ENCODE measurements at regions not wholly inside any gene's neighbourhood (a gene's known extent, or its start where the extent isn't known, plus 50 kb on each side); places are given as distances from the start of the nearest gene placed in this dataset.

DNA sequence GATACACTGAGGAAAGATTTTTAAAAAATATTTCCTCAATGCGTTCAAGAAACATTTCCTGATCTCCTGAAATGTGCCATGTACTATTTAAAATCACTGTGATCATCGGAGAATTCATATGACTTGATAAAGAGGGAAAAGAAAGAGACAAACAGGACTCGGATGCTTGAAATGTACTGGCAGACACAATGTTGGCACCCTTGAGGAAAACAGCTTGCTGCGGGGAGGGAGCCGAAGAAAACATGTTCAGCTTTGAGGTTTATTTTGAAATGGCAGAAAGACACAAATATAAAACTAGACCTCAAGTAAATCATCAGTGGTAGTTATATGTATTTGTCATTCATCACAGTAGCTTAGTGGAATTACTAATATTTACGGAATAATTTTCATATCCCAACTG lies 100.9 kb upstream of the BRINP3 start:
- TF ChIP-seq SP1 (IDR thresholded peaks at IDR 0.05) (no peak), ELF4 (IDR thresholded peaks at IDR 0.05) (no peak), ZNF384 (IDR thresholded peaks at IDR 0.05) (no peak), FOXM1 (IDR thresholded peaks at IDR 0.05; ENCODE audit: borderline replicate concordance) (no peak), SUZ12 (IDR thresholded peaks at IDR 0.05) (no peak), TARDBP (IDR thresholded peaks at IDR 0.05) (no peak), ARNT (IDR thresholded peaks at IDR 0.05) (no peak), NFRKB (IDR thresholded peaks at IDR 0.05) (no peak)
- ChIA-PET CTCF (no interaction called here), POLR2A (no interaction called here)
- no peak for DNase-seq (ENCODE audit: extremely low spot score)

- DNase-seq (ENCODE audit: extremely low spot score): no peak
- ChIA-PET CTCF (no interaction called here), POLR2A (no interaction called here)
- TF ChIP-seq, protein P1, sequence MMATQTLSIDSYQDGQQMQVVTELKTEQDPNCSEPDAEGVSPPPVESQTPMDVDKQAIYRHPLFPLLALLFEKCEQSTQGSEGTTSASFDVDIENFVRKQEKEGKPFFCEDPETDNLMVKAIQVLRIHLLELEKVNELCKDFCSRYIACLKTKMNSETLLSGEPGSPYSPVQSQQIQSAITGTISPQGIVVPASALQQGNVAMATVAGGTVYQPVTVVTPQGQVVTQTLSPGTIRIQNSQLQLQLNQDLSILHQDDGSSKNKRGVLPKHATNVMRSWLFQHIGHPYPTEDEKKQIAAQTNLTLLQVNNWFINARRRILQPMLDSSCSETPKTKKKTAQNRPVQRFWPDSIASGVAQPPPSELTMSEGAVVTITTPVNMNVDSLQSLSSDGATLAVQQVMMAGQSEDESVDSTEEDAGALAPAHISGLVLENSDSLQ (IDR thresholded peaks at IDR 0.05): no peak
- no peak for TF ChIP-seq SP1 (IDR thresholded peaks at IDR 0.05)
- no peak for TF ChIP-seq CTBP1 (IDR thresholded peaks at IDR 0.05; ENCODE audit: borderline replicate concordance)
- no peak for TF ChIP-seq ARNT (IDR thresholded peaks at IDR 0.05)
These were observed 102.0 kb upstream of the BRINP3 start for GRCh38 chr1:190579552-190580193.

GRCh38 chr1:190583862-190584261 lies 106.2 kb upstream of the BRINP3 start:
- TF ChIP-seq FOXK2 (IDR thresholded peaks at IDR 0.05) (no peak), L3MBTL2 (conservative IDR thresholded peaks at IDR 0.05) (no peak), NFRKB (IDR thresholded peaks at IDR 0.05) (no peak), ARNT (IDR thresholded peaks at IDR 0.05) (no peak), FOXA1 (IDR thresholded peaks at IDR 0.05) (no peak), SP1 (IDR thresholded peaks at IDR 0.05) (no peak), BHLHE40 (IDR thresholded peaks at IDR 0.05; ENCODE audit: borderline replicate concordance) (no peak)
- ChIA-PET CTCF (no interaction called here), POLR2A (no interaction called here)

DNA sequence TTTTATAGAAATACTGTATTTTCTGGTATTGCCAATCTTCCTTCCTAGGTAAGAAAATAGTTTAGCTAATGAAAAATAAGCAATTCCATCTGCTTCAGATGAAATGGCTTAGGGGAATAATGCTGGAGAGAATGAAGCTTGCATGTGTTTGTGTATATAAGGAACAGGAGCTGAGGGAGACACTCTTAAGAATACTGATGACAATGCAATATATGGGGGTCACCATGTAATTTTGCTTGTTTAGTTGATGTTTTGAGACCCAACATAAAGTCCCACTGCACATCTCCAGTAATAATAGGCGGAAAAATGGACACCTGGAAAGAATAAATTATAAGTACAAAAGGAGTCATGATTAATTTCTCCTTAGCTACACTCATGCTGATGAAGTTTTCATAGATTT lies 110.8 kb upstream of the BRINP3 start:
- no peak for DNase-seq (ENCODE audit: extremely low spot score)
- POLR2A ChIA-PET: no interaction called here
- CTCF ChIA-PET: no interaction called here
- TF ChIP-seq BHLHE40 (IDR thresholded peaks at IDR 0.05; ENCODE audit: borderline replicate concordance) (no peak), ELF4 (IDR thresholded peaks at IDR 0.05) (no peak), TARDBP (IDR thresholded peaks at IDR 0.05) (no peak), CTBP1 (IDR thresholded peaks at IDR 0.05; ENCODE audit: borderline replicate concordance) (no peak), L3MBTL2 (conservative IDR thresholded peaks at IDR 0.05) (no peak), FOXA1 (IDR thresholded peaks at IDR 0.05) (no peak), FOXK2 (IDR thresholded peaks at IDR 0.05) (no peak), HDGF (IDR thresholded peaks at IDR 0.05; ENCODE audit: borderline replicate concordance) (no peak), SP1 (IDR thresholded peaks at IDR 0.05) (no peak), LEF1 (IDR thresholded peaks at IDR 0.05; ENCODE audit: borderline replicate concordance) (no peak), NFRKB (IDR thresholded peaks at IDR 0.05) (no peak), ZNF384 (IDR thresholded peaks at IDR 0.05) (no peak), ARNT (IDR thresholded peaks at IDR 0.05) (no peak), FOXM1 (IDR thresholded peaks at IDR 0.05; ENCODE audit: borderline replicate concordance) (no peak)
- TF ChIP-seq, protein P1 (IDR thresholded peaks at IDR 0.05): no peak

More at GRCh38 chr1:190583862-190584261, 106.2 kb upstream of the BRINP3 start:
- no peak for DNase-seq (ENCODE audit: extremely low spot score)

GRCh38 chr1:190595438-190595837 lies 117.8 kb upstream of the BRINP3 start:
- TF ChIP-seq FOXM1 (IDR thresholded peaks at IDR 0.05; ENCODE audit: borderline replicate concordance) (no peak), ELF4 (IDR thresholded peaks at IDR 0.05) (no peak)
- TF ChIP-seq, protein P1 (IDR thresholded peaks at IDR 0.05): no peak
- DNase-seq (ENCODE audit: extremely low spot score): no peak
- ChIA-PET CTCF (no interaction called here), POLR2A (no interaction called here)

DNA sequence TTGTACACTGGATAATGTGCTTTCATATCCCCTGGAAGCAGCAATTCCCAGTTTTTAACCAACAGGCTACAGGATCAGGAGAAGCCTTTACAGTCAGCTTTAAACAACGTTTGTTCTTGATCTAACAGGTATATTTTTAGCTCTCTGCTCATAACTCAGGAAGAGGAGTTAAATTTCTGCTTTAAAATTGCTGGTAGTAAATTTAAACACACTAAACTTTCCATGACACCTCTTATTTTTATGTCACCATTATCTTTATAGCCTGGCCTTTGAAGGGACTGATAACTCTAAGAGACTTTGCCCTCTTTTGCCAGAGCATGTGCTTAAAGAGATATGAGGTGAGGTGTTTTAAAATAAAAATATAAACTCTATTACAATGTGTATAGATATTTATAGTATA lies 119.6 kb upstream of the BRINP3 start:
- ChIA-PET POLR2A (interaction anchor here (0.6 kb wide), 1 partner anchor 122 kb away, joined by 3 read pairs; no protein-coding TSS in a partner anchor), CTCF (interaction anchor here (0.7 kb wide), 1 partner anchor 528 kb away, joined by 5 read pairs; no protein-coding TSS in a partner anchor)
- TF ChIP-seq FOXM1 (IDR thresholded peaks at IDR 0.05; ENCODE audit: borderline replicate concordance) (no peak), FOXK2 (IDR thresholded peaks at IDR 0.05) (no peak), SUZ12 (IDR thresholded peaks at IDR 0.05) (no peak), SP1 (IDR thresholded peaks at IDR 0.05) (no peak), ELF4 (IDR thresholded peaks at IDR 0.05) (no peak)
- TF ChIP-seq, protein P1 (IDR thresholded peaks at IDR 0.05): peak; percentile 27; the same call in 1 of the 2 replicates
- DNase-seq (ENCODE audit: extremely low spot score): no peak

DNA sequence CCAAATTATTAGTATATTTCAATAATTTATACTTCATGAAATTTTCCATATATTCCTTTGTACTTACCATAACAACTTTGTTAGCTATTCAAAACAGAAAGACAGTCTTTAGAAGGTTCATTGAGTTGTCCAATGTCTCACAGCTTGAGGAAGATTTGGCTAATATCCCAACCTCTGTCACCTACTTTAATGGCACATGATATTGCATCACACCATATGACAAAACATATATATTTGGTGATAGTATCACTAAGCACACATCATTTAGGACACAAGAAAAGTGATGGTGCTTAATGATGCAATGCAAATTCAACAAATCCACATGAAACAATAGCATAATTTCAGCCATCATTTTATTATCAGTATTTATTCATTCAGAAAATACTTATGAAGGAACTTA lies 122.0 kb upstream of the BRINP3 start:
- POLR2A ChIA-PET: no interaction called here
- TF ChIP-seq FOXM1 (IDR thresholded peaks at IDR 0.05; ENCODE audit: borderline replicate concordance): no peak
- no peak for TF ChIP-seq LEF1 (IDR thresholded peaks at IDR 0.05; ENCODE audit: borderline replicate concordance)
- no peak for DNase-seq (ENCODE audit: extremely low spot score)
- CTCF ChIA-PET: no interaction called here
